Left cardiac atrium (tissue), 4 donors: ENCODE measurements at regions not wholly inside any gene's neighbourhood (a gene's known extent, or its start where the extent isn't known, plus 50 kb on each side); places are given as distances from the start of the nearest gene placed in this dataset.
A peak's percentile ranks its signal among the peaks of the same experiment; 100 is the strongest.

Experiments
- ATAC-seq, 2 donors: fragments of 200-7000 bp; cut with Tn5 transposase; one replicate each; pipeline ENCODE4 v1.9.1; 2020; ENCODE audit warnings: mild to moderate bottlenecking in 2 of 2, moderate library complexity in 2 of 2
- DNase-seq: peaks from one replicate; pipeline ENCODE4 v3.0.0-alpha.2; 2020
- intact Hi-C, 2 donors: fragments of 100-400 bp; cut with DNase I; formaldehyde crosslinking; loops; one replicate each; pipeline versions ENCODE4 v1.14.1 to v1.15.1; 2022 to 2023
- donor health status: DM: no; HTN: yes; CAD: no.
- donor health status: DM: no; HTN: yes; CAD: no; lungs with severe emphysema.
- donor health status: DM: yes; HTN: yes; CAD: no.
- donor health status: Dilated cardiomyopathy.

DNA sequence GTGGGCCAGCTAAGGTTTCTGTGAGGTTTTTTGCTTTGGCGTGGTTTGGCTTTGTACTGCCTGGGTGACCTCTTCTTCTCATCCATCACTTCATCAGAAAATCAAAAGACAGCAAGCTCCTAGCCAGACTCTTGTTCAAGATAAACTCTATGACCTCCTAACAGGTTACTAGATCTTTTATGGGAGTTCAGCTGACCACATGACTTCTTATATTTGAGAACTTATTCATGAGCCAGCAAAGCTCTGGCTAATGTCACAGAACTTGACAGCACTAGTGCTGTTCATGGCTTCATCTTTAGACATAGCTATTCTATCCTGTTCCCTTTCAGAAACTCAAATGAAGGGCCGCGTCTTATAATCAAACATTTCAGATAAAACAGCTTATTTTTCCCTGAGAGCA, 527.1 kb upstream of the GOLIM4 start:
- intact Hi-C loops = loop anchor here in 1 of 2 donors (5.0 kb wide), 1 partner anchor 110 kb away; no protein-coding TSS in a partner anchor
- DNase-seq (no peak), ATAC-seq (peak; percentile 72 to 83)

- DNase-seq (no peak), ATAC-seq (peak; percentile 74 to 78)
- intact Hi-C loops = loop anchor here in 1 of 2 donors (5.0 kb wide), 1 partner anchor 109 kb away; no protein-coding TSS in a partner anchor
Observed at GRCh38 chr3:168620854-168621253, 525.1 kb upstream of the GOLIM4 start.

DNA sequence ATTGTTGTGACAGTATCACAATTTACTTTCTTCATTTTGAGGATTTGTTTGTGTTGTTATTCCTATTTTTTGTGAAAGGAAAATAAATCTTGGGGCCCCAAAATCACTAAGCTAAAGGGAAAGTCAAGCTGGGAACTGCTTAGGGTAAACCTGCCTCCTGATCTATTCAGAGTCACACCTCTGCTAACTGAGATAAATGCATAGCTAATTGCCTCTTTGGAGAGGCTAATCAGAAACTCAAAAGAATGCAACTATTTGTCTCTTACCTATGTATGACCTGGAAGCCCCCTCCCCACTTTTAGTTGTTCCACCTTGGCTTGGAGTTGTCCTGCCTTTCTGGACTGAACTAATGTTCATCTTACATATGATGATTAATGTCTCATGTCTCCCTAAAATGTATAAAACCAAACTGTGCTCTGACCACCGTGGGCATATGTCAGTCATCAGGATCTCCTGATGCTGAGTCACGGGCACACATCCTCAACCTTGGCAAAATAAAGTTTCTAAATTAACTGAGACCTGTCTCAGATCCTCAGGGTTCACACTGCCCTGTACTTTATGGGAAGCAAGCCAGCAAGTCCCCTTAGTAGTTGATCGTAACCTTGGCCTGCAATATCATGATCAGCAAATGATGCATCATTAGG, 523.2 kb upstream of the GOLIM4 start:
- DNase-seq = no peak
- intact Hi-C loops = loop anchor here in 1 of 2 donors (10.0 kb wide), 1 partner anchor 104 kb away; no protein-coding TSS in a partner anchor
- ATAC-seq = no peak

DNA sequence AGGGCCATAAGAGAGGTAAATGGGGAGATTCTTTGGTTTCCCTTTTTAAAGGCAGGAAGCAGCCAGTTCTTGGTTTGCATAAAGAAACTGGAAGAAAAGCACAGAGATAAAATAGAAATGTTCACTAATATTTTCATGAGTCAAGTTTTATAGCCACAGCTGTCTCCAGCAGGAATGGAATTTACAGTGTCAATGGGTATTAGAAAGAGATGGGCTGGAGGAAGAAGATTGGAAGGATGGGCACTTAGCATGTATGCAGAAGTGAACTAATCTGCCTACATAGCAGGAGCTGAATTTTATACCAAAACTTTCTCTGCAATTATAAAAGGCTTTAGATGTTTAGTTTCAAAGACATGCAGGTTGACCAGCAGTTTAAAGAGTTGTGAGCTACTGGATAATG, 521.9 kb upstream of the GOLIM4 start:
- ATAC-seq (no peak), DNase-seq (no peak)
- intact Hi-C loops = loop anchor here in 1 of 2 donors (10.0 kb wide), 1 partner anchor 103 kb away; no protein-coding TSS in a partner anchor

- ATAC-seq (no peak), DNase-seq (no peak)
- intact Hi-C loops = loop anchor here in 1 of 2 donors (10.0 kb wide), 1 partner anchor 102 kb away; no protein-coding TSS in a partner anchor
Observed at GRCh38 chr3:168616915-168617314, 521.2 kb upstream of the GOLIM4 start.

DNA sequence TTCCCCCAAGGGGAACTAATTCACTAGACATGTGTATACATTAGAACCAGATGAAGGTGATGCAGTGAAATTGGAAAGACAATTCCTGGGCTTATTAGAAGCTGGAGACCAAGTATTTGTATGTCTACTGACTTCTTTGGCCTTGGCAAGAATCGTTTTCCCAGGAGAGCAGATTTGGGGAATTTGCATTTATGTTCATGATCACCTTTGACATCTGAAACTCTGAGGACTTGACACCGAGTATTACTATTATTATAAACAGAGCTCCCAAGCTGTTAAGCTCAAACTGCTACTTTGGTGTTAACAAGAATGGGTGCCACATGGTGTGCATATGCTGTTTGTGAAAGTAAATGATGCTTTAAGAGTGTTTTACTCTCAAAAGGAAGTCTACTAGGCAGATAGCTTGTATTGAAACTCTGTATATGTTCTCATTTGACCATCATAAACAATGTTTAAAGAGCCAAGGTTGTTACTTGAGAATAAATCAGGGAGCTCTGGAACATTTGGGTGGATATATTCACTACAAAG, 519.8 kb upstream of the GOLIM4 start:
- intact Hi-C loops = loop anchor here in 1 of 2 donors (10.0 kb wide), 1 partner anchor 101 kb away; no protein-coding TSS in a partner anchor
- DNase-seq (no peak), ATAC-seq (no peak)

DNA sequence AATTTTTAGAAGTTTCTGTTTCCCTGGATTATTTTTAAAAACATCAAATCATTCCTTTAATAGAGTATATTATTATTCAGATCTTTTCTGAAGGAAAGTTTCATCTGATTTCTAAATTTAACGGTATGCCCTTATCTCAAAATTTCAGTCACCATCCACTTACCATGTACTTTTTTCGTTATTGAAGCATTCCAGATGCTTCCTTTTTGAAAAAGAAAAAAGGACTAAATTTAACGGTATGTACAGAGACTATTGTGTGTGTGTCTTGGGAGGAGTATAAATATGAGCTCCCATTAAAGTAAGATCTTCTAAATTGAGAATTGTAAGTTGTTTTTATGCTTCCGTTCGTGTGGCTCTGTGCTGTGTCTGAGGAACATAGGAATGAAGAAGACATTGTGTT, 517.4 kb upstream of the GOLIM4 start:
- ATAC-seq (no peak), DNase-seq (no peak)
- intact Hi-C loops = loop anchor here in 1 of 2 donors (10.0 kb wide), 1 partner anchor 98 kb away; no protein-coding TSS in a partner anchor

- ATAC-seq (no peak), DNase-seq (no peak)
- intact Hi-C loops = loop anchor here in 1 of 2 donors (10.0 kb wide), 1 partner anchor 98 kb away; no protein-coding TSS in a partner anchor
Observed at GRCh38 chr3:168612671-168613070, 516.9 kb upstream of the GOLIM4 start.

DNA sequence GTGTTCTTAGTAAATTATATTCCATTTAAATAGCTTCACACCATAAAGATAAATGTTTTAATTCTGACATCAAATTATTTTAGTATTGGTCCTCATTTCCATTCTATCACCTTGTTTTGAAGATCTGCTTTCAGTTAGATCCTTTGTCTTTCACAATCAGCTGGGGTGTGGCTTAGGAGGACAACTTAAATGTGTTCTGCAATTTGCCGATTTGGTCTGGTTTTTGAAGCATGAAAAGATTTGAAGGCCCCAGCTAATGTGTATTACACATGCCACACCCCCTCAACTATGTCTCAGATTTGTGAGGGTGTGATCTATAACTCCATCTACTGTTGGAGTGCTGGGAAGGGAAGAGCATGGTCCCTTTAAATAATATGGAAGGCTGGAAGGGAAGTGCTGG, 516.1 kb upstream of the GOLIM4 start:
- no peak for ATAC-seq
- no peak for DNase-seq
- intact Hi-C loops = loop anchor here in 1 of 2 donors (10.0 kb wide), 1 partner anchor 97 kb away; no protein-coding TSS in a partner anchor

DNA sequence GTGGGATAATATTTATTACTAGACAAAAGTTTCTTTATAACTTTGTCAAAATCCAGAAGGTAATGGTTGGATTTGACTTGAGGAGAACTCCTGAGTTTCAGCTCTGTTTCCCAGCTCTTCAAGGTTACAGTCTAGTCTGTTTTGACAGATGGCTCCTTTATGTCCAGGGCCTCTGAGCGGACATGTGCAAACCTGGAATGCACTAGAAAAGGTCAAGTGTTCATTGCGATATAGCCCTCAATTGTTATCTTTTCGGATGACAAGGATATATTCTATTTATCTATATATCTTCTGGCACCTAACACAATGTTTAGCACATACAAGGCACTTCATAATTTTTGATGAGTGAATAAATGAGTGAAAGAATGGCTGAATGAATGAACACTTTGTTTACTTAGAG, 513.2 kb upstream of the GOLIM4 start:
- intact Hi-C loops = no loop called here
- ATAC-seq (no peak), DNase-seq (no peak)

- DNase-seq (no peak), ATAC-seq (no peak)
- intact Hi-C loops = no loop called here
Observed at GRCh38 chr3:168604767-168605166, 509.0 kb upstream of the GOLIM4 start.

DNA sequence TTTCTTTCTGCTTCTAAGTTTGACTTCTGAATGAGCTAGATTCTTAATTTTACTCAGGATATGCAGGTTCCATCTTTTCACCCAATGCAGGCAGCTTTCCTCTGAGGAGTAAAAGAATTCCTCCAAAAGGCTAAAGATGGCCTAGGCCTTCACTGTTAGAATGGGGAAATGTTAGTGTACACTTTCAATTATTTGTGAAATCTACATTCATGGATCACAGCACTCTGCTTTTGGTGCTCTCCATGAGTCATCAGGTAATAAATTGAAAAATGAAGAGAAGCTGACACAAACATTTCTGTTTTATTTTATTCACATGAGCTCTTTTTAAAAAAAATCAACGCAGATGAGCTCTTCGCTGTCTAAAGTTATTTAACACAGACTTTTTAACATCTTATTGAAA, 502.5 kb upstream of the GOLIM4 start:
- DNase-seq (no peak), ATAC-seq (no peak)
- intact Hi-C loops = no loop called here

GRCh38 chr3:168596175-168596823, 500.6 kb upstream of the GOLIM4 start:
- DNase-seq (no peak), ATAC-seq (peak in 1 of 2 donors; percentile 53)
- intact Hi-C loops = no loop called here

GRCh38 chr3:168591587-168591986, 495.9 kb upstream of the GOLIM4 start:
- intact Hi-C loops = no loop called here
- ATAC-seq = no peak
- DNase-seq = no peak

DNA sequence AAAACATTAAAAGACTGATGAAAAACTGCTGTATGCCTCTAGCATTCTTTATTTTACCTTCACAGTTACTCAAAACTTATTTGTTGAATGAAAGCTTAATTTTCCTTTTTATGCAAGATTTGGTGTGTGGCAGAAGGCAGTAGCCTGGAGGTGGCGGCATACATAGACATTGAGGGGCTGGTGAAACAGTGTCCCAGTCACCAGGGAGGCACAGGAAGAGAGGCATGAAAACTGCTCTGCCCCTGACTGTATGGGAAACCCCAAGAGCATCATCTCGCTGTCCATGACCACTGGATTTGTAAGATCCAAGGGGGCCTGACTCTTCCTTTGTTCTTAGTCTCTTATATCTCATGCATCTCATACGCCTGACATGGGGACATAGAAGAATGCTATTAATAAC, 493.7 kb upstream of the GOLIM4 start:
- ATAC-seq = no peak

DNA sequence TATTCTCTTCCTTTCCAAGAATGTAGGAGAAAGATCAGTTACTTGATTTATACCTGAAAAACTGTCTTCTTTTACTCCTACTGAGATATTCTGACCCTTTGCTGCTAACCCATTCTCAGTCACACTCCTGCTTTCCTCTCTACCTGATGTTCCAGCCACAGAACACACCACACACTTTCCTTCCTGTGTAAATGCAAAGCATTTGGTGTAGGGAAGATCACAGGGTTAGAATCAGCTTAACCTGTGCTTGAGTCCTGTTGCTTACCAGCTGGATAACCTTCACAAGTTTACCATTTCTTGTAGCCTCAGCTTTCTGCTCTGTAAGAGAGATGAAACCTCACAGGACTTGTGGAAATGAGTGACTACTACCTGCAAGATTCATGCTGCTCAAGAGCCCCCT, 489.8 kb upstream of the GOLIM4 start:
- intact Hi-C loops = no loop called here
- ATAC-seq = no peak
- no peak for DNase-seq

More for the DNA sequence above, 493.7 kb upstream of the GOLIM4 start:
- intact Hi-C loops = no loop called here
- no peak for DNase-seq

DNA sequence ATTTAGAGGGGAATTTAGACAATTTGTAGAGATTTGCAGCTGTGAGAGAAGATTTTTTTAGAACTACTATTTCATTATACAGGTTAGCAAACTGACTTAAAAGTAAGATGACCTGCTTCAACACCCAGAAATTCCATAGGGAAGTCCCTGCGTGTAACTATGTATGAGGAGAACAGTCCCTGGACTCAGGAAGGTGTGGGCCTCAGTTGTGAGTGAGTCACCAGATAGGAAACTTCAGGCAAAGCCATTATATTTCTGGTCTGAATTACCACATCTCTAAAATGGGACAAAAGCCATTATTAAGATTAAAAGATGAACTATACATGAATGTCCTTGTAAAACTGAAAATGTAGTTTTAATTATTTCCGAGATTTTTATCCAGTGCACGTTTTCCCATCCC, 488.3 kb upstream of the GOLIM4 start:
- intact Hi-C loops = no loop called here
- no peak for DNase-seq
- ATAC-seq = no peak

GRCh38 chr3:168582503-168582902, 486.8 kb upstream of the GOLIM4 start:
- DNase-seq (no peak), ATAC-seq (no peak)
- intact Hi-C loops = no loop called here

DNA sequence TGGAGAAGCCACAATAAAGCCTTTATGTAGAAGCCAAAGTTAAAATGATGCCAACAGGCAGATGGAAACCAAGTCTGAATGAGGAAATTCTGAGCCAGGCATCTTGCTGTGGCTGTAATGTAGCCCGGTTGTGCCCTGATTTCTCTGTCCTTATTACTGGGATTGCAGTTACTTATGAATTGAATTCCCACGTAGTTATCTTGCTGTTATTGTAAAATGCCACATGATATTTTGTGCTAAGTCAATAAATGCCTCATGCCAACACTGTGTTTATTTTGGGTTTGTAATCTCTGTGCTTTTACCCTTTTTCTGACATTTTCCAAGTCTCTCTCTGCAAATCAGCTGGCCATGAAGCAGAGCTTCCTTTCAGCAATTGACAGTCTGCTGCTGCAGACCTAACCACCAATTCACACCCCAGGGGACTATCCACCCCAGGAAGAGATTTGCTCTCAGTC, 486.1 kb upstream of the GOLIM4 start:
- ATAC-seq (no peak), DNase-seq (no peak)
- intact Hi-C loops = no loop called here

- DNase-seq = no peak
- intact Hi-C loops = no loop called here
- ATAC-seq = no peak
Observed at GRCh38 chr3:168579010-168579409, 483.3 kb upstream of the GOLIM4 start.
